ENCODE measurements at regions not wholly inside any gene's neighbourhood (a gene's known extent, or its start where the extent isn't known, plus 50 kb on each side); places are given as distances from the start of the nearest gene placed in this dataset.

- H3K9me3 ChIP-seq, result no peaks in the 10 kb centered on the region
- H3K27ac ChIP-seq, result no peak overlapping the region
- H3K4me1 ChIP-seq, result no peaks in the 10 kb centered on the region
- no peak for DNase-seq (ENCODE audit: low spot score in 2 of 2)
- H3K27me3 ChIP-seq, result no peaks in the 10 kb centered on the region
- intact Hi-C loops (cut with DNase I; ENCODE audit: low total_unique reads), result loop anchor here (10.0 kb wide), 1 partner anchor 193 kb away; no protein-coding TSS in a partner anchor
- no peak for TF ChIP-seq POLR2A (IDR thresholded peaks at IDR 0.05)
- TF ChIP-seq POLR2AphosphoS5 (IDR thresholded peaks at IDR 0.05), result no peak
- no peak for TF ChIP-seq CTCF (IDR thresholded peaks at IDR 0.05)
- H3K36me3 ChIP-seq, result no peaks in the 10 kb centered on the region
- no peak overlapping the region for H3K4me3 ChIP-seq
Observed at GRCh38 chr7:51367614-51367968, 51.0 kb upstream of the COBL start.

- Histone ChIP-seq H3K9me3 (no peaks in the 10 kb centered on the region), H3K4me3 (no peak overlapping the region), H3K27me3 (no peaks in the 10 kb centered on the region), H3K36me3 (no peaks in the 10 kb centered on the region), H3K4me1 (no peaks in the 10 kb centered on the region), H3K27ac (no peak overlapping the region)
- TF ChIP-seq POLR2A (IDR thresholded peaks at IDR 0.05) (no peak), CTCF (IDR thresholded peaks at IDR 0.05) (peak; percentile 8 to 76 (median 67)), POLR2AphosphoS5 (IDR thresholded peaks at IDR 0.05) (no peak)
- intact Hi-C loops (cut with DNase I; ENCODE audit: low total_unique reads), result loop anchor here (10.0 kb wide), 1 partner anchor 192 kb away; no protein-coding TSS in a partner anchor
- no peak for DNase-seq (ENCODE audit: low spot score in 2 of 2)
Observed at GRCh38 chr7:51366930-51367613, 50.5 kb upstream of the COBL start.

Measured in breast epithelium (tissue), 4 donors.